B cell (primary cell): ENCODE measurements at regions not wholly inside any gene's neighbourhood (a gene's known extent, or its start where the extent isn't known, plus 50 kb on each side); places are given as distances from the start of the nearest gene placed in this dataset.

Experiments
- ATAC-seq: fragments of 200-7000 bp; cut with Tn5 transposase; one replicate; pipeline ENCODE4 v1.10.0; 2021; ENCODE audit warnings: low read depth, mild to moderate bottlenecking, moderate number of reproducible peaks, moderate library complexity
- CTCF ChIA-PET: fragments of 350-600 bp; sonication (Branson Sonifier 250); formaldehyde crosslinking; loops from one replicate; lab custom pipeline; 2021; ENCODE audit warnings: antibody characterized with exemption, inconsistent platforms; lab: Charles Lee
- POLR2A ChIA-PET: fragments of 350-600 bp; sonication (Branson Sonifier 250); formaldehyde crosslinking; loops from one replicate; lab custom pipeline; 2021; ENCODE audit warnings: antibody characterized with exemption; lab: Charles Lee
- DNase-seq: peaks from one replicate; pipeline ENCODE4 v3.0.0; 2013
- H2AFZ ChIP-seq: 2 replicates; pipeline ENCODE4 v1.6.1; 2012; ENCODE audit warnings: mild to moderate bottlenecking, low read depth, low read length; ENCODE audit not compliant: insufficient read depth, poor library complexity, severe bottlenecking
- H3K27ac ChIP-seq, 2 donors: 1 replicate in 1 of 2; 2 replicates in 1 of 2; pipeline ENCODE4 v1.5.1; 2012 to 2013; ENCODE audit warnings: low read length in 2 of 2, mild to moderate bottlenecking in 2 of 2, moderate library complexity in 1 of 2
- H3K27me3 ChIP-seq, 4 experiments: fragments of 200-600 bp in 1 of 4; sonication (generic) in 1 of 4; replicated peaks in 1 of 4; 1 replicate in 2 of 4; 2 replicates in 2 of 4; pipeline versions ENCODE4 v1.6.1 to v1.7.0; 2013 to 2016; ENCODE audit warnings: low read length in 3 of 4, mild to moderate bottlenecking in 2 of 4, mixed read lengths in 1 of 4, moderate library complexity in 1 of 4; ENCODE audit not compliant: insufficient read depth in 4 of 4, control insufficient read depth in 3 of 4; ENCODE audit errors: control extremely low read depth in 1 of 4
- H3K36me3 ChIP-seq, 2 experiments: replicated peaks in 1 of 2; 1 replicate in 1 of 2; 2 replicates in 1 of 2; pipeline versions ENCODE4 v1.6.1 to v1.7.1; 2013; ENCODE audit warnings: low read length in 1 of 2; ENCODE audit not compliant: insufficient read depth in 2 of 2, control insufficient read depth in 1 of 2; ENCODE audit errors: control extremely low read depth in 1 of 2, extremely low read depth in 1 of 2
- H3K4me1 ChIP-seq, 2 donors: fragments of 200-600 bp in 1 of 2; sonication (generic) in 1 of 2; 1 replicate in 1 of 2; 2 replicates in 1 of 2; pipeline versions ENCODE4 v1.5.1 to v1.6.1; 2013 to 2017; ENCODE audit warnings: low read length in 2 of 2; ENCODE audit not compliant: control insufficient read depth in 2 of 2, insufficient read depth in 2 of 2
- H3K4me2 ChIP-seq: replicated peaks from 2 replicates; pipeline ENCODE3; 2012; ENCODE audit warnings: mild to moderate bottlenecking, low read depth, low read length; ENCODE audit not compliant: poor library complexity, severe bottlenecking
- H3K4me3 ChIP-seq, 5 experiments: fragments of 200-600 bp in 1 of 5; sonication (generic) in 1 of 5; 1 replicate in 3 of 5; 2 replicates in 2 of 5; pipeline versions ENCODE4 v1.5.1 to v1.7.0; 2011 to 2016; ENCODE audit warnings: low read length in 4 of 5, mild to moderate bottlenecking in 4 of 5, low read depth in 2 of 5, control low read depth in 1 of 5, moderate library complexity in 1 of 5; ENCODE audit not compliant: insufficient read depth in 1 of 5; ENCODE audit errors: control extremely low read depth in 1 of 5, extremely low read depth in 1 of 5
- H3K79me2 ChIP-seq: fragments of 200-600 bp; sonication (generic); one replicate; pipeline ENCODE4 v1.6.0; 2016; ENCODE audit warnings: low read length; ENCODE audit not compliant: control insufficient read depth, insufficient read depth
- H3K9ac ChIP-seq: fragments of 200-600 bp; sonication (generic); 2 replicates; pipeline ENCODE4 v1.6.1; 2017; ENCODE audit warnings: mild to moderate bottlenecking, low read length, moderate library complexity
- H3K9me3 ChIP-seq, 3 donors: one replicate each; pipeline versions ENCODE4 v1.6.1 to v1.7.1; 2013; ENCODE audit warnings: low read length in 2 of 3; ENCODE audit not compliant: control insufficient read depth in 2 of 3, insufficient read depth in 1 of 3; ENCODE audit errors: control extremely low read depth in 1 of 3
- H4K20me1 ChIP-seq: 2 replicates; pipeline ENCODE4 v1.6.0; 2012; ENCODE audit warnings: mild to moderate bottlenecking, low read length; ENCODE audit not compliant: insufficient read depth, control insufficient read depth, poor library complexity, severe bottlenecking
- H3K27ac Mint-ChIP-seq: one replicate; pipeline ENCODE4 v1.8.0; 2021; ENCODE audit warnings: mixed read lengths
- H3K27me3 Mint-ChIP-seq: one replicate; pipeline ENCODE4 v1.8.0; 2021; ENCODE audit warnings: mixed read lengths
- H3K4me1 Mint-ChIP-seq: one replicate; pipeline ENCODE4 v1.8.0; 2021; ENCODE audit warnings: mixed read lengths
- H3K4me3 Mint-ChIP-seq: one replicate; pipeline ENCODE4 v1.8.0; 2021; ENCODE audit warnings: mixed read lengths
- H3K9me3 Mint-ChIP-seq: one replicate; pipeline ENCODE4 v1.8.0; 2022; ENCODE audit warnings: mixed read lengths; ENCODE audit not compliant: insufficient read depth
- CTCF ChIP-seq: fragments of 200-600 bp; IDR thresholded peaks from one replicate; pipeline ENCODE4 v1.8.0; 2022; ENCODE audit warnings: antibody characterized with exemption, mild to moderate bottlenecking
- EZH2 ChIP-seq: IDR thresholded peaks from 2 replicates; pipeline ENCODE4 v1.6.1; 2012; ENCODE audit warnings: borderline replicate concordance, low read depth, mild to moderate bottlenecking, moderate library complexity, low read length; ENCODE audit not compliant: insufficient read depth, poor library complexity, severe bottlenecking
- WGBS: methylation state at CpG from one replicate; pipeline ENCODE4 v1.1.5; 2013; ENCODE audit warnings: missing lambda C conversion rate; ENCODE audit not compliant: insufficient coverage; 5-methylcytosine and 5-hydroxymethylcytosine counted together
- intact Hi-C: fragments of 100-400 bp; cut with micrococcal nuclease; formaldehyde crosslinking; loops from one replicate; pipeline ENCODE4 v1.10.0; 2022

- 80% methylated on average over 1 of the region's 5 CpGs for WGBS
- no peaks in the 10 kb centered on the region for H3K9me3 ChIP-seq
- POLR2A ChIA-PET, result no interaction called here
Observed at GRCh38 chr6:19142275-19142674, 694.9 kb upstream of the ID4 start.

GRCh38 chr6:19150307-19150706, 686.9 kb upstream of the ID4 start:
- ATAC-seq (no peak), DNase-seq (no peak)
- ChIA-PET POLR2A (no interaction called here), CTCF (no interaction called here)
- TF ChIP-seq CTCF (no peak), EZH2 (no peak)
- no peak overlapping the region for H3K27ac Mint-ChIP-seq
- H3K4me3 Mint-ChIP-seq, result no peak overlapping the region
- H3K4me1 ChIP-seq, result no peaks in the 10 kb centered on the region
- no peak overlapping the region for H3K4me2 ChIP-seq
- no peak overlapping the region for H3K9ac ChIP-seq
- H3K36me3 ChIP-seq, result no peaks in the 10 kb centered on the region
- intact Hi-C loops, result no loop called here
- peaks cover 0 to 3% (median 0%) of the 10 kb centered on the region in 3 donors for H3K9me3 ChIP-seq
- H3K4me1 Mint-ChIP-seq, result no peaks in the 10 kb centered on the region
- no peaks in the 10 kb centered on the region for H3K79me2 ChIP-seq
- H3K27ac ChIP-seq, result no peak overlapping the region
- H3K27me3 ChIP-seq, result no peaks in the 10 kb centered on the region
- H3K4me3 ChIP-seq, result no peak overlapping the region
- H3K9me3 Mint-ChIP-seq, result peaks cover 10% of the 10 kb centered on the region
- H2AFZ ChIP-seq, result no peak overlapping the region
- H3K27me3 Mint-ChIP-seq, result no peaks in the 10 kb centered on the region
- 80% methylated on average over 1 of the region's 3 CpGs for WGBS
- H4K20me1 ChIP-seq, result no peaks in the 10 kb centered on the region

More at GRCh38 chr6:19142275-19142674, 694.9 kb upstream of the ID4 start:
- intact Hi-C loops, result no loop called here
- no peak overlapping the region for H3K4me3 Mint-ChIP-seq
- H3K27ac ChIP-seq, result no peak overlapping the region
- no peak overlapping the region for H3K27ac Mint-ChIP-seq
- ATAC-seq (no peak), DNase-seq (no peak)
- no peak for TF ChIP-seq EZH2
- no peak for TF ChIP-seq CTCF
- no peaks in the 10 kb centered on the region for H3K79me2 ChIP-seq
- no peak overlapping the region for H2AFZ ChIP-seq
- H3K27me3 ChIP-seq, result no peaks in the 10 kb centered on the region
- H3K4me1 ChIP-seq, result no peaks in the 10 kb centered on the region
- CTCF ChIA-PET, result no interaction called here
- peaks cover 3% of the 10 kb centered on the region for H3K9me3 Mint-ChIP-seq
- no peaks in the 10 kb centered on the region for H3K27me3 Mint-ChIP-seq
- H3K9ac ChIP-seq, result no peak overlapping the region
- no peaks in the 10 kb centered on the region for H3K36me3 ChIP-seq
- no peaks in the 10 kb centered on the region for H4K20me1 ChIP-seq
- no peak overlapping the region for H3K4me2 ChIP-seq
- H3K4me3 ChIP-seq, result no peak overlapping the region
- H3K4me1 Mint-ChIP-seq, result no peaks in the 10 kb centered on the region
